NT2/D1 (cell line): ENCODE measurements at regions not wholly inside any gene's neighbourhood (a gene's known extent, or its start where the extent isn't known, plus 50 kb on each side); places are given as distances from the start of the nearest gene placed in this dataset.
"Not testable (repeated sequence)": the region's sequence is repeated elsewhere in the genome, so short reads cannot be mapped to it uniquely, and the experiment has no call there.

Source experiments
- DNase-seq: peaks from one replicate; pipeline ENCODE4 v3.0.0-alpha.2; 2011; ENCODE audit warnings: low read depth, low spot score
- H3K27me3 ChIP-seq: 2 replicates; pipeline ENCODE4 v1.6.0; 2011; ENCODE audit warnings: mild to moderate bottlenecking; ENCODE audit not compliant: insufficient read length, insufficient read depth
- H3K36me3 ChIP-seq: 2 replicates; pipeline ENCODE4 v1.6.1; 2011; ENCODE audit warnings: mild to moderate bottlenecking, low read length, mixed read lengths; ENCODE audit not compliant: insufficient read depth, insufficient read length
- H3K4me1 ChIP-seq: 2 replicates; pipeline ENCODE4 v1.5.1; 2011; ENCODE audit not compliant: insufficient read depth, insufficient read length
- H3K4me3 ChIP-seq: 2 replicates; pipeline ENCODE4 v1.5.1; 2011; ENCODE audit warnings: low read depth; ENCODE audit not compliant: insufficient read length
- H3K9ac ChIP-seq: 2 replicates; pipeline ENCODE4 v1.6.0; 2011; ENCODE audit warnings: low read depth; ENCODE audit not compliant: insufficient read length
- H3K9me3 ChIP-seq: 2 replicates; pipeline ENCODE4 v1.5.1; 2011; ENCODE audit warnings: mild to moderate bottlenecking, low read length; ENCODE audit not compliant: insufficient read depth
- SUZ12 ChIP-seq: IDR thresholded peaks from 2 replicates; pipeline ENCODE4 v1.6.1; 2011; ENCODE audit not compliant: insufficient read length, insufficient read depth; ENCODE audit errors: extremely low read depth
- YY1 ChIP-seq: IDR thresholded peaks from 2 replicates; pipeline ENCODE4 v1.6.1; 2011; ENCODE audit not compliant: insufficient read length, insufficient read depth
- ZNF274 ChIP-seq: IDR thresholded peaks from 2 replicates; pipeline ENCODE4 v1.6.1; 2011; ENCODE audit warnings: mild to moderate bottlenecking, low read depth, low read length

GRCh38 chr2:61736953-61737352 lies 116.9 kb downstream of the FAM161A start:
- Histone ChIP-seq H3K9ac (no peak overlapping the region), H3K4me1 (peaks cover 2% of the 10 kb centered on the region), H3K4me3 (no peak overlapping the region), H3K36me3 (no peaks in the 10 kb centered on the region), H3K27me3 (no peaks in the 10 kb centered on the region), H3K9me3 (no peaks in the 10 kb centered on the region)
- no peak for TF ChIP-seq YY1
- no peak for TF ChIP-seq SUZ12
- TF ChIP-seq ZNF274 = no peak
- no peak for DNase-seq

- no peak overlapping the region for H3K9ac ChIP-seq
- H3K36me3 ChIP-seq = no peaks in the 10 kb centered on the region
- no peak overlapping the region for H3K4me3 ChIP-seq
- no peak for DNase-seq
- TF ChIP-seq YY1 (no peak), ZNF274 (no peak), SUZ12 (no peak)
- no peaks in the 10 kb centered on the region for H3K9me3 ChIP-seq
- no peaks in the 10 kb centered on the region for H3K4me1 ChIP-seq
- H3K27me3 ChIP-seq = no peaks in the 10 kb centered on the region
Measured at GRCh38 chr2:61733563-61733962, 120.3 kb downstream of the FAM161A start.

- Histone ChIP-seq H3K36me3 (no peaks in the 10 kb centered on the region), H3K9ac (no peak overlapping the region), H3K4me3 (no peak overlapping the region), H3K9me3 (no peaks in the 10 kb centered on the region), H3K27me3 (no peaks in the 10 kb centered on the region), H3K4me1 (no peaks in the 10 kb centered on the region)
- TF ChIP-seq ZNF274 (no peak), SUZ12 (no peak), YY1 (no peak)
- no peak for DNase-seq
Measured at GRCh38 chr2:61732787-61733186, 121.1 kb downstream of the FAM161A start.

GRCh38 chr2:61727746-61728145 lies 126.1 kb downstream of the FAM161A start:
- no peak for TF ChIP-seq SUZ12
- no peak for TF ChIP-seq YY1
- no peak for TF ChIP-seq ZNF274

GRCh38 chr2:61726456-61727209 lies 127.2 kb downstream of the FAM161A start:
- Histone ChIP-seq H3K9ac (no peak overlapping the region), H3K9me3 (peaks cover 7% of the 10 kb centered on the region; the same call in 1 of the 2 replicates), H3K4me3 (no peak overlapping the region), H3K36me3 (no peaks in the 10 kb centered on the region), H3K4me1 (no peaks in the 10 kb centered on the region), H3K27me3 (no peaks in the 10 kb centered on the region)
- TF ChIP-seq YY1 (no peak), ZNF274 (no peak), SUZ12 (no peak)
- no peak for DNase-seq

More at GRCh38 chr2:61727746-61728145, 126.1 kb downstream of the FAM161A start:
- no peaks in the 10 kb centered on the region for H3K27me3 ChIP-seq
- H3K4me3 ChIP-seq = no peak overlapping the region
- DNase-seq = no peak
- no peaks in the 10 kb centered on the region for H3K4me1 ChIP-seq
- no peak overlapping the region for H3K9ac ChIP-seq
- H3K9me3 ChIP-seq = peaks cover 7% of the 10 kb centered on the region; the same call in 1 of the 2 replicates
- no peaks in the 10 kb centered on the region for H3K36me3 ChIP-seq

- not testable (repeated sequence) for H3K9ac ChIP-seq, H3K4me3 ChIP-seq, H3K9me3 ChIP-seq, DNase-seq, H3K4me1 ChIP-seq, H3K36me3 ChIP-seq, H3K27me3 ChIP-seq
Measured at GRCh38 chr2:61723364-61723763, 130.5 kb downstream of the FAM161A start.

GRCh38 chr2:61722800-61723199 lies 131.1 kb downstream of the FAM161A start:
- DNase-seq = no peak
- no peaks in the 10 kb centered on the region for H3K4me1 ChIP-seq
- TF ChIP-seq YY1 (no peak), SUZ12 (no peak), ZNF274 (no peak)

More at GRCh38 chr2:61722800-61723199, 131.1 kb downstream of the FAM161A start:
- no peaks in the 10 kb centered on the region for H3K36me3 ChIP-seq
- H3K9ac ChIP-seq = no peak overlapping the region
- H3K9me3 ChIP-seq = peaks cover 7% of the 10 kb centered on the region; the same call in 1 of the 2 replicates
- no peaks in the 10 kb centered on the region for H3K27me3 ChIP-seq
- H3K4me3 ChIP-seq = no peak overlapping the region
